ENCODE measurements at regions not wholly inside any gene's neighbourhood (a gene's known extent, or its start where the extent isn't known, plus 50 kb on each side); places are given as distances from the start of the nearest gene placed in this dataset.
A peak's percentile ranks its signal among the peaks of the same experiment; 100 is the strongest.

DNA sequence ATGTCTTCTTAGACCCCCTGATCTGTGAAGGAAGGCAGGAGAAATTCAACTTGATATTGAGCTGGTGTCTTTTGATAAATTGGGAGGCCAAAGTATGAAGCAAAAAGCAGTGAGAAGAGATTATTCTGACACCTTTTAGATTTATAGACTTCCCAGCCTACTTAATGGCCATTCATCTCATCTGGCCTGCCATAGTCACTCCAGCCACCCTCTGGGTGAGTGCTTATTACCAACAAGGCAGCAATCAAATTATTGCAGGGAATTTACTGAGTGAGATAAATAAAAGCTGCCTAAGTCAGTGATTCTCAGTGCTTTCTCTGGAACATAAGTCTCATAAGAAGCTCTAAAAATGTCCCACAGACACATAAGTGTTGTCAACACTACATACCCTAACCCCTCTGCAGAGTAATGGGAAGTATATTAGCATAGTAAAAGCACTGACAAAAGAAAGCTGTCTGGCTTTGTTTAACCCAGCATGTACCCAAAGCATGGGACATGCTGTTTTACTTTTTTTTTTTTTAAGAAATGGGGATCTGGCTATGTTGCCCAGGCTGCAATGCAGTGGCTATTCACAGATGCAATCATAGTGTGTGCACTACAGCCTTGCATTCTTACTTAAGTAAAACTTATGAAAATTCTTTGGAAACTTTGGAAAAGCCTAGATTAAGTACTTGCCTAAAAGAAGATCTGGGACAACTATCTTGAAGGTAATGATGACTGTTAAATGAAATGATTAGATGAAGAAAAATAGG is 725.3 kb downstream of the TUSC7 start:
- ATAC-seq, result no peak
- Histone ChIP-seq H3K4me1 (peaks cover 0 to 9% of the 10 kb centered on the region in 2 donors), H3K4me3 (no peak overlapping the region), H3K27me3 (no peaks in the 10 kb centered on the region), H3K36me3 (no peaks in the 10 kb centered on the region), H3K9me3 (no peaks in the 10 kb centered on the region), H3K27ac (no peak overlapping the region)
- DNase-seq, result no peak
- no peak for TF ChIP-seq CTCF (IDR thresholded peaks at IDR 0.05)
- intact Hi-C loops (cut with DNase I), result no loop called here

DNA sequence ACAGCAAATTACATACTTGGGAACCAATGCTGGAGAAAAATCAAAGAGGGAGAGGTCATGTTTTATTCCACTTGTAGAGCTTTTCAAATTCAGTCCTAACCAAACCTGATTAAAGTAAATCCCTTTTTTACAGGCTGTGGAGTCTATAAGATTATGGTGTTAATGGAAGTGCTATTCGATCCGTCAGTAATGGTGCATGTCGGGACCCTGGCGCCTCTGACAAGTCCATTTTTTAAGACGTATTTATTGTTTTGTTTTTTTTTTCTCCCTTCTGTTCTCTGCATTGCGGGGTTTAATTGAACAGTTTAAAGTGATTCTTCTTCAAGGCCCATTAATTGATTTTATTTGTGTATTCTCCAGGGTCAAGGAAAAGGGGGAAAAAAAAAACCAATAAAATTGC is 725.9 kb downstream of the TUSC7 start:
- ATAC-seq, result no peak
- intact Hi-C loops (cut with DNase I), result no loop called here
- H3K36me3 ChIP-seq, result no peaks in the 10 kb centered on the region

DNA sequence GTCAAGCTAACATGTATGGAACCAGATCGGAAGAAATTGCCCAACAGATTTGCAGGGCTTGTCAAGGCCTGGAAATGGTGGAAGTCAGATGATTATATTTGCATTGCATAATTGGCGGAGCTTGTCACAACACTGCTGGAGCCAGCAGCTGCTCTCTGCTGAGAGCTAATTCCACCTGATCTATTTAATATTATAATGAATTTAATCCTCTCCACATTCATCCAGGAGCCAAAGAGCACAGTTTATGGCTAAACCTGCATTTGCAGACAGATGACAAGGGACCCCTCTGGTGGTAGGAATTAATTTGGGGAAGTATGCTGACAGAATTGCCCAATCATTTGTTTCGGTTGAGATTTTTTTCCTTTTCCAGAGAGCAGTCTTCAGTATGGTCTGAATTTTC is 730.2 kb downstream of the TUSC7 start:
- no peak overlapping the region for H3K4me3 ChIP-seq
- ATAC-seq (peak; percentile 62), DNase-seq (peak in 2 of 4 donors; percentile 29 to 53)
- peak overlapping the region; percentile 1 to 61 for H3K27ac ChIP-seq
- peak; percentile 23 to 33 for TF ChIP-seq CTCF (IDR thresholded peaks at IDR 0.05)
- H3K27me3 ChIP-seq, result no peaks in the 10 kb centered on the region
- no peaks in the 10 kb centered on the region for H3K9me3 ChIP-seq
- intact Hi-C loops (cut with DNase I), result no loop called here
- no peaks in the 10 kb centered on the region for H3K36me3 ChIP-seq
- peaks cover 0 to 17% of the 10 kb centered on the region in 2 donors for H3K4me1 ChIP-seq

More for the DNA sequence above, 725.9 kb downstream of the TUSC7 start:
- Histone ChIP-seq H3K9me3 (no peaks in the 10 kb centered on the region), H3K4me3 (no peak overlapping the region), H3K27ac (no peak overlapping the region), H3K27me3 (no peaks in the 10 kb centered on the region), H3K4me1 (peaks cover 0 to 16% of the 10 kb centered on the region in 2 donors)
- TF ChIP-seq CTCF (IDR thresholded peaks at IDR 0.05), result no peak
- DNase-seq, result no peak

- Histone ChIP-seq H3K27me3 (no peaks in the 10 kb centered on the region), H3K9me3 (no peaks in the 10 kb centered on the region), H3K36me3 (no peaks in the 10 kb centered on the region), H3K4me1 (peaks cover 0 to 17% of the 10 kb centered on the region in 2 donors), H3K4me3 (no peak overlapping the region), H3K27ac (no peak overlapping the region)
- intact Hi-C loops (cut with DNase I), result no loop called here
- no peak for TF ChIP-seq CTCF (IDR thresholded peaks at IDR 0.05)
- ATAC-seq, result no peak
- DNase-seq, result no peak
These were observed 732.3 kb downstream of the TUSC7 start for GRCh38 chr3:117441851-117442250.

- no peak overlapping the region for H3K4me3 ChIP-seq
- no peak for TF ChIP-seq CTCF (IDR thresholded peaks at IDR 0.05)
- no peak overlapping the region for H3K27ac ChIP-seq
- intact Hi-C loops (cut with DNase I), result no loop called here
- ATAC-seq, result no peak
- no peak for DNase-seq
- peaks cover 0 to 17% of the 10 kb centered on the region in 2 donors for H3K4me1 ChIP-seq
- H3K9me3 ChIP-seq, result no peaks in the 10 kb centered on the region
- H3K27me3 ChIP-seq, result no peaks in the 10 kb centered on the region
- H3K36me3 ChIP-seq, result no peaks in the 10 kb centered on the region
These were observed 733.0 kb downstream of the TUSC7 start for GRCh38 chr3:117442566-117442965.
